C4-2B (cell line): ENCODE measurements at regions not wholly inside any gene's neighbourhood (a gene's known extent, or its start where the extent isn't known, plus 50 kb on each side); places are given as distances from the start of the nearest gene placed in this dataset.

Source experiments
- CTCF ChIP-seq: fragments of 450-650 bp; conservative IDR thresholded peaks from 2 replicates; pipeline ENCODE4 v1.5.1; 2017; ENCODE audit warnings: mild to moderate bottlenecking
- ZFX ChIP-seq: fragments of 450-650 bp; IDR thresholded peaks from 2 replicates; pipeline ENCODE4 v1.6.1; 2017

DNA sequence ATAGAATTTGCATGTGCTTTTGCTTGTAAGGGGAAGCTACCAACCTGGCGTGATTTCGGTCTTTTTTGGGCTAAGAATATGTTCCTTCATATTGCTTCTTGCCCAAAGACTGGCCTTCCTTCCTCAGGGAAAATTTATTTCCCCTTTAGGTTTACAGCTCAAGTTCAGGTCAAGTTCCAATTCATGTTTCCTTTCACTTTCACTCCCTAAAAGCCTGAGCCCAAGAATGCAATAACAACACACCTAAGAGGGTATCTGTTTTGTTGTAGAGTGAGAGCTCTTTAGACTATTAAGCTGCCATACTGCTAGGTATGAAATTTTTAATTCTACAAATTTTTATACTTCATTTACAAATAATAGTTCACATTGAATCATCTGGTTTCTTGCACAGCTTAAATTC is 299.6 kb downstream of the TLL1 start:
- TF ChIP-seq CTCF (no peak), ZFX (no peak)
